Prostate gland (tissue), 2 donors: ENCODE measurements at regions not wholly inside any gene's neighbourhood (a gene's known extent, or its start where the extent isn't known, plus 50 kb on each side); places are given as distances from the start of the nearest gene placed in this dataset.

Source experiments
- POLR2A ChIP-seq: fragments of 450-650 bp; IDR thresholded peaks from one replicate; pipeline ENCODE4 v1.6.1; 2016; ENCODE audit warnings: antibody characterized with exemption, mild to moderate bottlenecking
- POLR2AphosphoS5 ChIP-seq: sonication (generic); formaldehyde crosslinking; IDR thresholded peaks from one replicate; pipeline ENCODE4 v1.6.1; 2017; ENCODE audit warnings: antibody characterized with exemption
- TF ChIP-seq, protein P1 (sequence below), 4 experiments: fragments of 200-600 bp in 2 of 4; fragments of 450-650 bp in 2 of 4; sonication (generic) in 2 of 4; IDR thresholded peaks; 1 replicate in 3 of 4; 2 replicates in 1 of 4; pipeline ENCODE4 v1.5.1; 2016 to 2019; ENCODE audit warnings: antibody characterized with exemption in 4 of 4, mild to moderate bottlenecking in 2 of 4, moderate library complexity in 2 of 4

DNA sequence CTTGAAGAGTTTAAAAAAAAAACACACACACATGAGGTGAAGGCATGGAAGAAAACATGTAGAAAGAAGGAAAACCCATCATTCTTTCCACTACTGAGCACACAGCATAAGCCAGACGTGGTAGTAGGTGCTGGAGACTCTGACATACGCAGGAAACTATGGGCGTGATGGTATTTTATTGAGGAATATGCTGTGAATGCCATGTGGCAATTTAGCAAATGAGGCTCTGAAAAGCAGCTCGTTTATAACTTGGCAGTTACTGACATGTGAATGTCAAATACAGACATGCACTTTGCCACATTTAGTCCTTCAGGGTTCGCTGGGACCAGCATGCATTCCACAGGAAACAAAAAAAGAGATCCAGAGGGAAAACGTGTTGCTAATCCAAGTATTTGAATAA is 74.3 kb upstream of the IFNAR2 start:
- no peak for TF ChIP-seq POLR2AphosphoS5
- TF ChIP-seq, protein P1, sequence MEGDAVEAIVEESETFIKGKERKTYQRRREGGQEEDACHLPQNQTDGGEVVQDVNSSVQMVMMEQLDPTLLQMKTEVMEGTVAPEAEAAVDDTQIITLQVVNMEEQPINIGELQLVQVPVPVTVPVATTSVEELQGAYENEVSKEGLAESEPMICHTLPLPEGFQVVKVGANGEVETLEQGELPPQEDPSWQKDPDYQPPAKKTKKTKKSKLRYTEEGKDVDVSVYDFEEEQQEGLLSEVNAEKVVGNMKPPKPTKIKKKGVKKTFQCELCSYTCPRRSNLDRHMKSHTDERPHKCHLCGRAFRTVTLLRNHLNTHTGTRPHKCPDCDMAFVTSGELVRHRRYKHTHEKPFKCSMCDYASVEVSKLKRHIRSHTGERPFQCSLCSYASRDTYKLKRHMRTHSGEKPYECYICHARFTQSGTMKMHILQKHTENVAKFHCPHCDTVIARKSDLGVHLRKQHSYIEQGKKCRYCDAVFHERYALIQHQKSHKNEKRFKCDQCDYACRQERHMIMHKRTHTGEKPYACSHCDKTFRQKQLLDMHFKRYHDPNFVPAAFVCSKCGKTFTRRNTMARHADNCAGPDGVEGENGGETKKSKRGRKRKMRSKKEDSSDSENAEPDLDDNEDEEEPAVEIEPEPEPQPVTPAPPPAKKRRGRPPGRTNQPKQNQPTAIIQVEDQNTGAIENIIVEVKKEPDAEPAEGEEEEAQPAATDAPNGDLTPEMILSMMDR (IDR thresholded peaks at IDR 0.05) = no peak
- no peak for TF ChIP-seq POLR2A
